ENCODE measurements at regions not wholly inside any gene's neighbourhood (a gene's known extent, or its start where the extent isn't known, plus 50 kb on each side); places are given as distances from the start of the nearest gene placed in this dataset.

DNA sequence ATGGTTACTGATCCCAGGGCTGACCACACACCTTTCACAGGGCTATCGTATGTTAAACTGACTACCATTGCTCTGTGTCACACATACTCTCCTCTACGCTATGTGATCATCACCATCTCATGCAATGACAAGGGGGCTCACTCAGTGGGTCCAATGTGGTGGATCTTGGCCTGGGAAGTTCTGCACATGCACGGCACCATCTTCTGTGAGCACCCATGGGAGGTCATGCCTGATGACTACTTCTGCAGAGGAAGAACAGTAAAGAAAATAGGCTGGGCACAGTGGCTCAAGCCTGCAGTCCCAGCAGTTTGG is 60.0 kb upstream of the FOXD3 start:
- no peak overlapping the region for H2AFZ ChIP-seq (ENCODE audit: control insufficient read depth, low read length)
- no peak overlapping the region for H3K4me3 ChIP-seq (ENCODE audit: control insufficient read depth in 2 of 3, extremely low read depth in 1 of 3, insufficient read depth in 2 of 3, low read depth in 1 of 3, low read length in 3 of 3)
- no peak overlapping the region for H3K4me2 ChIP-seq (ENCODE audit: control insufficient read depth, extremely low read depth, insufficient read depth, low read depth, low read length)
- no peaks in the 10 kb centered on the region for H4K20me1 ChIP-seq (ENCODE audit: control insufficient read depth, extremely low read depth, insufficient read depth, low read length)
- DNase-seq (ENCODE audit: low read depth, low spot score) (no peak), FAIRE-seq (no peak)
- dilution Hi-C loops (cut with MboI; ENCODE audit: extremely low pct_ligation_motif_present, low sequenced_read_pairs) = no loop called here
- H3K27ac ChIP-seq (ENCODE audit: control insufficient read depth, insufficient read depth, low read length) = no peak overlapping the region
- H3K9ac ChIP-seq (ENCODE audit: control insufficient read depth, extremely low read depth, insufficient read depth, low read length) = no peak overlapping the region
- TF ChIP-seq EZH2 (IDR thresholded peaks at IDR 0.05; ENCODE audit: low read length) = no peak
- no peak for TF ChIP-seq CTCF (optimal IDR thresholded peaks at IDR 0.05 in 1 of 3, IDR thresholded peaks at IDR 0.05 in 1 of 3, conservative IDR thresholded peaks at IDR 0.05 in 1 of 3; ENCODE audit: extremely low read depth in 1 of 3, insufficient read depth in 2 of 3, low read length in 3 of 3)
- H3K27me3 ChIP-seq (ENCODE audit: control insufficient read depth, extremely low read depth, insufficient read depth, low read length) = no peaks in the 10 kb centered on the region
- no peaks in the 10 kb centered on the region for H3K79me2 ChIP-seq (ENCODE audit: control insufficient read depth, insufficient read depth, low read length)
- no peaks in the 10 kb centered on the region for H3K4me1 ChIP-seq (ENCODE audit: control insufficient read depth, extremely low read depth, insufficient read depth, low read length)
- no peaks in the 10 kb centered on the region for H3K9me3 ChIP-seq (ENCODE audit: control insufficient read depth, low read depth, low read length)
- H3K36me3 ChIP-seq (ENCODE audit: control insufficient read depth in 2 of 2, extremely low read depth in 1 of 2, insufficient read depth in 2 of 2, low read length in 2 of 2) = no peaks in the 10 kb centered on the region
- H3K9me1 ChIP-seq (ENCODE audit: control insufficient read depth, extremely low read depth, insufficient read depth, low read length) = no peaks in the 10 kb centered on the region

DNA sequence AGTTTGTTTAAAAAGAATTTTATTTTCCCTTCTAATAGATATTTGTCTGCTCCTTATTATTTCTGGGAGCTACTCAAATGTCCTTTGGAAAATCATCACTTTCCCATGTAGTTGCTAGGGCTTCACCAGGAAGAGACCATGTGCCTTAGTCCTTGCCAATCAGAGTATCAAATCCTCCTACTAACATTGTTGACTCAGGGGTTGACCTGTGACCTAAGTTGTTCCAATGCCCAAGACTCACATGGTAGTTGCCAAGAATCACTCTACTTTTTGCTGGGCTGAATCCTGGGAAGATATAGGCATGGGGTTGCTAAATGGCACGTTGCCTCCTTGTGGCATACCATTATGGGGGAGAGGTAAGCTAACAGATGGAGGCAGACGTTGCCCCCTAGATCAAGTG is 58.2 kb upstream of the FOXD3 start:
- H3K9ac ChIP-seq (ENCODE audit: control insufficient read depth, extremely low read depth, insufficient read depth, low read length) = no peak overlapping the region
- H3K4me2 ChIP-seq (ENCODE audit: control insufficient read depth, extremely low read depth, insufficient read depth, low read depth, low read length) = no peak overlapping the region
- dilution Hi-C loops (cut with MboI; ENCODE audit: extremely low pct_ligation_motif_present, low sequenced_read_pairs) = no loop called here
- H3K79me2 ChIP-seq (ENCODE audit: control insufficient read depth, insufficient read depth, low read length) = no peaks in the 10 kb centered on the region
- no peak overlapping the region for H3K27ac ChIP-seq (ENCODE audit: control insufficient read depth, insufficient read depth, low read length)
- H3K4me1 ChIP-seq (ENCODE audit: control insufficient read depth, extremely low read depth, insufficient read depth, low read length) = no peaks in the 10 kb centered on the region
- H3K36me3 ChIP-seq (ENCODE audit: control insufficient read depth in 2 of 2, extremely low read depth in 1 of 2, insufficient read depth in 2 of 2, low read length in 2 of 2) = no peaks in the 10 kb centered on the region
- H3K9me1 ChIP-seq (ENCODE audit: control insufficient read depth, extremely low read depth, insufficient read depth, low read length) = no peaks in the 10 kb centered on the region
- H3K4me3 ChIP-seq (ENCODE audit: control insufficient read depth in 2 of 3, extremely low read depth in 1 of 3, insufficient read depth in 2 of 3, low read depth in 1 of 3, low read length in 3 of 3) = no peak overlapping the region
- H4K20me1 ChIP-seq (ENCODE audit: control insufficient read depth, extremely low read depth, insufficient read depth, low read length) = no peaks in the 10 kb centered on the region
- FAIRE-seq = no peak
- no peak for DNase-seq (ENCODE audit: low read depth, low spot score)
- TF ChIP-seq CTCF (optimal IDR thresholded peaks at IDR 0.05 in 1 of 3, IDR thresholded peaks at IDR 0.05 in 1 of 3, conservative IDR thresholded peaks at IDR 0.05 in 1 of 3; ENCODE audit: extremely low read depth in 1 of 3, insufficient read depth in 2 of 3, low read length in 3 of 3) (no peak), EZH2 (IDR thresholded peaks at IDR 0.05; ENCODE audit: low read length) (no peak)
- no peaks in the 10 kb centered on the region for H3K9me3 ChIP-seq (ENCODE audit: control insufficient read depth, low read depth, low read length)
- H3K27me3 ChIP-seq (ENCODE audit: control insufficient read depth, extremely low read depth, insufficient read depth, low read length) = no peaks in the 10 kb centered on the region
- no peak overlapping the region for H2AFZ ChIP-seq (ENCODE audit: control insufficient read depth, low read length)

All from keratinocyte (primary cell).